ENCODE measurements at regions not wholly inside any gene's neighbourhood (a gene's known extent, or its start where the extent isn't known, plus 50 kb on each side); places are given as distances from the start of the nearest gene placed in this dataset.
"Not testable (repeated sequence)": the region's sequence is repeated elsewhere in the genome, so short reads cannot be mapped to it uniquely, and the experiment has no call there.

DNA sequence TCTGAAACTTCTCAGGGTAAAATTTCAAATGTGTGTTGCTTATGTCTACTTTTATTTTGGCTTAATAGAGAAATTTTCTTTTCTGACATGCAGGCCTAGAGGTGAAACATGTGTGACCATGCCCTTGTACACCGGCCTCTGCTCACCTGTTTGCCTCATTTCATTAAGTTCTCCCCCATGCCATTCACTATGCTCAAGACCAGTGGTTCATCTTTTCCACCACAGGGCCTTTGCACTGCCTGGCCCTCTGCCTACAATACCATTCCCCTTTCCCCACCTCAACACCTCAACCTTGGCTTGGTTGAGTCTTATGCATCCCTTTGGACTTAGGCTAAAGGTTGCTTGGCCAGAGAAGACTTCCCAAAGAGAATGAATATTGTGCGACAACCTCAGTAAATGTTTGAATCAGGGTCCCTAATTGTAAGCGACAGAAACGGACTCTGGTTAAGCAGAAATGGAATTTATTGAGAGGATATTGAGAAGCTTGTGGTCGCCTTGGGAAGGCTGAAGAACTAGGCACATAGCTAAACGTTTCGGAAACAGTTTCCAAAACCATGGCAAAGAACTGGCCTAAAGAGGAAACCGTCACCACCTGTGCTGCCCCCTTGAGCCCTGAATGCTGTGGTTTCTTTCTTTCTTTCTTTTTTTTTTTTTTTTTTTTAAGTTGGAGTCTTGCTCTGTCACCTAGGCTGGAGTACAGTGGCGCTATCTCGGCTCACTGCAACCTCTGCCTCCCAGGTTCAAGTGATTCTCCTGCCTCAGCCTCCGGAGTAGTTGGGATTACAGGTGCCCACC, 152.2 kb downstream of the SOX4 start:
- DNase-seq, result no peak

DNA sequence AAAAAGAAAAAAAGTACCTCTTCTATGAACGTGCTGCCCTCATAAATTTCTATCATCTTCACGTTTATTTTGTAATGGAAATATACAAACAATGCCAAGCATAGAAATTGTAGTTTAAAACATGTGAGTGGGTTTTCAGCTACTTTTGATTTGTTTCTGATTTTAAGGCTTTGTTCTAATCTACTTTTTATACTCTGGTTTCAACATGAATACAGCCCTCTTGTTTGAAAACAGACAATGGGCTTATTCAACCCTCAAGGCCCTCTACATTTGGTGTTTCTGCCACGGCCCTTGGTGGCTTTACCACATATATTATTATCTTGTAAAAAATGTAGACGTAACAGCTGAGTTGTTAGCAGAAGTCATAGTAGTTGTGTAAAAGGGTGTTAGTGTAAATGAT, 153.9 kb downstream of the SOX4 start:
- DNase-seq, result no peak

- peak; percentile 72 for DNase-seq
Measured at GRCh38 chr6:21748343-21749056, 154.9 kb downstream of the SOX4 start.

- no peak for DNase-seq
Measured at GRCh38 chr6:21749754-21750153, 156.2 kb downstream of the SOX4 start.

GRCh38 chr6:21750575-21750974, 157.0 kb downstream of the SOX4 start:
- no peak for DNase-seq

GRCh38 chr6:21751608-21752007, 158.1 kb downstream of the SOX4 start:
- no peak for DNase-seq

- peak; percentile 55 for DNase-seq
Measured at GRCh38 chr6:21752054-21752811, 158.7 kb downstream of the SOX4 start.

- peak; percentile 62 for DNase-seq
Measured at GRCh38 chr6:21753241-21754108, 159.9 kb downstream of the SOX4 start.

GRCh38 chr6:21754891-21755290, 161.3 kb downstream of the SOX4 start:
- no peak for DNase-seq

DNA sequence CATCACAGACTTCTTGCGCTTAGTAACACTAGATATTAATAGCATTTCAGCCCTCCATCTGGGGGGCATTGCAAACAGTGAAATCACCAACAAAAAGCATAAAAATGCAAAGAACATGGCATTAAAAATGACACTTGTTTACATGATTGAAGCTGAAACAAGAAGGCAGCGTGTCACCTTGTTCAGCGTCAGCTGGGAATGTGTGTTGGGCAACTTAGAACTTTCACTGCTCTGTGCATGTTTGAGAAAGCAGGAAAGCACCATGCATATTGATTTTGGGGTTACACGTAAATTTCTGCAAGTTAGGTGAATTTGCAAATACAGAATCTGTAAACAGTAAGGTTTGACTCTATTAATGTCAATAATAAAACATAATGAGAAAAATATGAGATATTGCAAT, 162.9 kb downstream of the SOX4 start:
- no peak for DNase-seq

DNA sequence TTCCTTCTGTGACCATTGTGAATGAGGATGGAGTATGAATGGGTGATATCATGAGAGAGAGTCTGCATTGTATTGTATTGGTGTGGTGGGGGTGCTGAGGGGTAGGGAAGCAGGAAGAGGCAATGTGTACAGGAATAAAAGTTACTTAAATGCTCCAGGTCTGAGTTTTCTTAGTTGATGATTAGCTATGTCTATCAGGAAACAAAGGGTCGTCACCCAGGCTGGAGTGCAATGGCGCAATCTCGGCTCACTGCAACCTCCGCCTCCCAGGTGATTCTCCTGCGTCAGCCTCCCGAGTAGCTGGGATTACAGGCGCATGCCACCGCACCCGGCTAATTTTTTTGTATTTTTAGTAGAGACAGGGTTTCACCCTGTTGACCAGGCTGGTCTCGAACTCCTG, 163.8 kb downstream of the SOX4 start:
- DNase-seq, result not testable (repeated sequence)

- no peak for DNase-seq
Measured at GRCh38 chr6:21759721-21760120, 166.2 kb downstream of the SOX4 start.

DNA sequence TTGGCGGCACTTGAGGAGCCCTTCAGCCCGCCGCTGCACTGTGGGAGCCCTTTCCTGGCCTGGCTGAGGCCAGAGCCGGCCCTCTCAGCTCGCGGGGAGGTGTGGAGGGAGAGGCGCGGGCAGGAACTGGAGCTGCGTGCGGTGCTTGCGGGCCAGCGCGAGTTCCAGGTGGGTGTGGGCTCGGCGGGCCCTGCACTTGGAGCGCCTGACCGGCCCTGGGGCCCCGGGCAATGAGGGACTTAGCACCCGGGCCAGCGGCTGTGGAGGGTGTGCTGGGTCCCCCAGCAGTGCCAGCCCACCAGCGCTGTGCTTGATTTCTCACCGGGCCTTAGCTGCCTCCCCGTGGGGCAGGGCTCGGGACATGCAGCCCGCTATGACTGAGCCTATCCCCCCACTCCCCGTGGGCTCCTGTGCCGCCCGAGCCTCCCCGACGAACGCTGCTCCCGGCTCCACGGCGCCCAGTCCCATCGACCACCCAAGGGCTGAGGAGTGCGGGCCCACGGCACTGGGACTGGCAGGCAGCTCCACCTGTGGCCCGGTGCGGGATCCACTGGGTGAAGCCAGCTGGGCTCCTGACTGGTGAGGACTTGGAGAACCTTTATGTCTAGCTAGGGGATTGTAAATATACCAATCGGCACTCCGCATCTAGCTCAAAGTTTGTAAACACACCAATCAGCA, 167.6 kb downstream of the SOX4 start:
- DNase-seq, result not testable (repeated sequence)

DNA sequence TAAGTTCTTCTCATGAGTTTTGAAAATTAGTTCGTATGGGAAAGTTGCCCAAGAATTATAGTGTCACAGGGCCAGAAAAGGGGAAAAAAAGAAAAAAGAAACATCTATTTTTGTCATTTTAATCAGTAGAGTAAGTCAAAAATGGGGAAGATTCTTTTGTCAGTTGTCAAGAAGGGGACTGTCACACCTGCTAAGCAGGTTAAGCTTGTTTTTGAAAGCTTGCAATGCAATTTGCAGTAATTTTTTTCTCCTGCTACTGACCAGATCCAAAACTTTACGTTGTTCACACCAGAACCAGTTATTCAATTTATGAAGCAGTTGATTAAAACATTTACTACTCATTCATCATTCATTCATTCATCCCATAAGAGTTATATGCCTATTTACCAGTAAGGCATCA, 171.4 kb downstream of the SOX4 start:
- DNase-seq, result no peak

- DNase-seq, result peak; percentile 71
Measured at GRCh38 chr6:21767891-21768648, 174.5 kb downstream of the SOX4 start.

DNA sequence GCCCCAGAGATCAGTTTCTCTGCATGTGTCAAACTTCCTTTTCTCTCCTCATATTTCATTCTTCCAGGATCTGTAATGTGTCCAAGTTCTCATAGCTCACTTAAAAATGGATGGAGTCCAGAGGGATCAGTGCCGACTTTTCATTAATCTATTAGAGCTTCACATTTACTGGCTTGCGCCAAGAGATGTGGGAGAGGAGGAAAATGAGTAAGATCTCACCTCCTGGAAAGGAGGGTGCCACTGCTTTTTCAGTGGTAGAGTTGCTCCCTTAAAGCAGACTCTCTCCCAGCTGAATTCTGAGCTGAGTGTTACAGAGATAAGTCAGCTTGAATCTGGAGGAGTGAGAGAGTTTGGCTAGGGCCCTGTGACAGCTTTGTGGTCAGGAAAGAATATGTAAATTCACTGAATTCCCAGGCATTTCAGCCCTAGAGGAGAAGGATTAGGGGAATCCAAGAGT, 175.9 kb downstream of the SOX4 start:
- DNase-seq, result peak; percentile 95

- no peak for DNase-seq
Measured at GRCh38 chr6:21769968-21770367, 176.4 kb downstream of the SOX4 start.

GRCh38 chr6:21771626-21772320, 178.2 kb downstream of the SOX4 start:
- DNase-seq, result no peak

- no peak for DNase-seq
Measured at GRCh38 chr6:21772477-21772876, 178.9 kb downstream of the SOX4 start.

DNA sequence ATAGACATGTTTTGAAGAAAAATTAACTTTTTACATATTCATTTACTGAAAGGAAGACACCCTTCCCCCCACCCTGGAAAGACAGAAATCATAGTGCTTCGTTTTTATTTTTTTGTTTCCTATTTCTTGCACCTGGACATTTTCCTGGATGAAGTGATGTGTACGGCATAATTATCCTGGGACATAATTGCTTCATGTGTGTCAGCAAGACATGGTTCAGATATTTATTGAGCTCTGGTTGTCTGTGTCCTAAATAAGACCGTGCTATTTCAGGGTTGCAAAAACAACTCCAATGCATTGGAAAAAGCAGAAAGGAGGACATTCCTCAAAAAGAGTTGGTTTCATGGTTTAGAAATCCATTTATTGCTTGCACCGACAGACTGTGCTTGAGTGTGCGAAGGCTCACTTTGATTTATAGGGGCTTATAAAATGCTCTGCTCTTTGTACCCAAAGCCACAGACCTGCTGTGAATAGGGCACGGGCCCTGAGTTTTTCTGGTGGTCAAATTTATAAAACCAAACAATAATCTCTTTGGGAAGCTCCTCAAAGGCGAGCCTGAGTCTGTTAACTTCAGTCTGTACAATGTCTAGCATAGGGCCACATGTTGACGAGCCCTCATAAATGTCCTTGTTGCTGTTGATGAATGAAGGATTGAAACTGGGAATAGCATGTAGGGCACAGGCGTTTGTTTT, 179.5 kb downstream of the SOX4 start:
- no peak for DNase-seq
